Kidney (tissue), 13 donors: ENCODE measurements at regions not wholly inside any gene's neighbourhood (a gene's known extent, or its start where the extent isn't known, plus 50 kb on each side); places are given as distances from the start of the nearest gene placed in this dataset.

Source experiments
- DNase-seq, 5 donors: peaks; one replicate each; pipeline ENCODE4 v3.0.0-alpha.2; 2013 to 2020
- FAIRE-seq: peaks from 2 replicates; lab custom pipeline; 2012; peaks lifted over from hg19 to GRCh38; lab: Jason Lieb, UNC
- H3K27ac ChIP-seq, 2 donors: one replicate each; pipeline ENCODE4 v1.7.0; 2013; ENCODE audit warnings: low read depth in 2 of 2, low read length in 2 of 2, inconsistent platforms in 1 of 2
- H3K27me3 ChIP-seq: one replicate; pipeline ENCODE4 v1.7.1; 2013; ENCODE audit warnings: low read length, inconsistent platforms; ENCODE audit not compliant: control insufficient read depth, insufficient read depth
- H3K36me3 ChIP-seq, 3 donors: one replicate each; pipeline versions ENCODE4 v1.7.0 to v1.7.1; 2013; ENCODE audit warnings: low read length in 3 of 3, control low read depth in 1 of 3, inconsistent platforms in 1 of 3; ENCODE audit not compliant: insufficient read depth in 3 of 3, control insufficient read depth in 2 of 3
- H3K4me1 ChIP-seq, 3 donors: one replicate each; pipeline versions ENCODE4 v1.7.0 to v1.7.1; 2013; ENCODE audit warnings: low read length in 3 of 3, inconsistent platforms in 1 of 3, low read depth in 1 of 3; ENCODE audit not compliant: control insufficient read depth in 2 of 3, insufficient read depth in 2 of 3
- H3K4me3 ChIP-seq, 3 donors: one replicate each; pipeline versions ENCODE4 v1.7.0 to v1.8.1; 2013; ENCODE audit warnings: low read length in 3 of 3, control low read depth in 1 of 3, inconsistent platforms in 1 of 3
- H3K9ac ChIP-seq, 3 donors: one replicate each; pipeline versions ENCODE4 v1.7.0 to v1.7.1; 2013; ENCODE audit warnings: low read length in 3 of 3, control low read depth in 1 of 3, inconsistent platforms in 1 of 3
- H3K9me3 ChIP-seq, 3 donors: one replicate each; pipeline versions ENCODE4 v1.7.0 to v1.7.1; 2013; ENCODE audit warnings: low read length in 3 of 3, control low read depth in 1 of 3, inconsistent platforms in 1 of 3; ENCODE audit not compliant: control insufficient read depth in 2 of 3, insufficient read depth in 1 of 3
- CTCF ChIP-seq: IDR thresholded peaks from 3 replicates; pipeline ENCODE4 v1.5.1; 2012; ENCODE audit warnings: mild to moderate bottlenecking, moderate library complexity, borderline replicate concordance; ENCODE audit not compliant: insufficient read depth; ENCODE audit errors: extremely low read depth
- intact Hi-C: fragments of 100-400 bp; cut with DNase I; formaldehyde crosslinking; loops from one replicate; pipeline ENCODE4 v1.11.1; 2022
- donor health status: control.
- donor health status: control.
- donor health status: control.
- donor health status: control.
- donor health status: control.
- donor health status: DM: yes; HTN: yes; CAD: no.
- donor health status: Normal renal cell carcinoma (clear cell type).

- no peak overlapping the region for H3K27ac ChIP-seq
- no peaks in the 10 kb centered on the region for H3K36me3 ChIP-seq
- H3K4me1 ChIP-seq = no peaks in the 10 kb centered on the region
- no peak overlapping the region for H3K4me3 ChIP-seq
- intact Hi-C loops = no loop called here
- TF ChIP-seq CTCF = no peak
- DNase-seq (no peak), FAIRE-seq (no peak)
- H3K9ac ChIP-seq = no peak overlapping the region
- no peaks in the 10 kb centered on the region for H3K27me3 ChIP-seq
- no peaks in the 10 kb centered on the region for H3K9me3 ChIP-seq
Observed at GRCh38 chr3:162007722-162008121, 511.1 kb downstream of the OTOL1 start.

GRCh38 chr3:162012633-162013032 is 516.0 kb downstream of the OTOL1 start:
- no peak overlapping the region for H3K27ac ChIP-seq
- no peak overlapping the region for H3K9ac ChIP-seq
- DNase-seq (no peak), FAIRE-seq (no peak)
- intact Hi-C loops = no loop called here
- no peaks in the 10 kb centered on the region for H3K36me3 ChIP-seq
- no peaks in the 10 kb centered on the region for H3K9me3 ChIP-seq
- H3K4me1 ChIP-seq = no peaks in the 10 kb centered on the region
- no peaks in the 10 kb centered on the region for H3K27me3 ChIP-seq
- no peak for TF ChIP-seq CTCF
- no peak overlapping the region for H3K4me3 ChIP-seq

GRCh38 chr3:162014284-162014683 is 517.7 kb downstream of the OTOL1 start:
- DNase-seq (no peak), FAIRE-seq (no peak)
- no peaks in the 10 kb centered on the region for H3K4me1 ChIP-seq
- H3K9ac ChIP-seq = no peak overlapping the region
- no peak for TF ChIP-seq CTCF
- H3K27me3 ChIP-seq = no peaks in the 10 kb centered on the region
- H3K4me3 ChIP-seq = no peak overlapping the region
- H3K9me3 ChIP-seq = no peaks in the 10 kb centered on the region
- intact Hi-C loops = no loop called here
- H3K36me3 ChIP-seq = no peaks in the 10 kb centered on the region
- no peak overlapping the region for H3K27ac ChIP-seq

GRCh38 chr3:162015856-162016255 is 519.2 kb downstream of the OTOL1 start:
- H3K36me3 ChIP-seq = no peaks in the 10 kb centered on the region
- no peak overlapping the region for H3K4me3 ChIP-seq
- intact Hi-C loops = no loop called here
- no peak for DNase-seq
- H3K27me3 ChIP-seq = no peaks in the 10 kb centered on the region
- no peak for TF ChIP-seq CTCF
- no peak overlapping the region for H3K27ac ChIP-seq
- FAIRE-seq = no peak
- no peaks in the 10 kb centered on the region for H3K4me1 ChIP-seq
- no peak overlapping the region for H3K9ac ChIP-seq
- no peaks in the 10 kb centered on the region for H3K9me3 ChIP-seq
